ACHN (cell line): ENCODE measurements at regions not wholly inside any gene's neighbourhood (a gene's known extent, or its start where the extent isn't known, plus 50 kb on each side); places are given as distances from the start of the nearest gene placed in this dataset.

Experiments
- DNase-seq: peaks from one replicate; pipeline ENCODE4 v3.0.0-alpha.2; 2015
- in situ Hi-C: cut with HindIII; loops from 2 replicates; pipeline ENCODE4 v1.10.0; 2017; ENCODE audit warnings: low sequenced_read_pairs, low pct_ligation_motif_present, low pct_unique_long_range_greater_than_20kb

DNA sequence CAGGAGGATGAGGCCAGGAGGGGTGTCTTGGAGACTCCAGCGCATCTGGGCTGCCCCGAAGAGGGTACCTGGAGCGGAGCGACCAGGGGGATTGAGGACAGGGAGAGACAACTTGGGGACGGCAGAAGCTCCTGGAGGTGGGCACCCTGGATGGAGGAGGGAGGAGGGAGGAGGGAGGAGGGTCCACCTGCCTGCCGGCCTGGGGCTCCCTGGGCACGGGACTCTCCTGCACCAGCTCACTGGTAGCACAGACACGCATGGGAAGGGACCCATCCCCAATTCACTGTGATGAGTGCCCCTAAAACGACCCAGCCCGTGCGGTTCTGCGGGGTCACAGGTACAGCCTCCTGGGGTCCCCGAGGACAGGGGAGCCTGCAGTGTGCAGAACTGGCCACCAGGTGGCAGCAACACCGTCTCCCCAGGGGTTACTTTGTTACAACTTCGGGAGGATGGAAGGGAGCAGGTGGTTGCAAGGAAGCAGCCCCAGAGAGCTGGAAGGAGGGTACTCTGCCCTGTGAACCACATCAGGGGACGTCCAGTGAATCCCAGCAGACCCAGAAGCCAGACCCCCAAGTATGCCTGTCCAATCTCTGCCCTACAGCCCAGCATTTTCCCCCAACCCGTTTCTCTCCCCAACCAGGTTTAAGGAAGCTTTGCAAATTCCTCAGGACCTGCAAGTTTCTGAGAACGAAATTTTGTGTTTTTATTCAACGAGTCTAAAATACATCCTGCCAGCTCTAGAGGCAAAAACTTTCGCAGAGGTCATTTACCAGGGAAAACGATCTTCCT is 482.4 kb downstream of the NPHP4 start:
- in situ Hi-C loops = no loop called here
- DNase-seq = peak; percentile 27

DNA sequence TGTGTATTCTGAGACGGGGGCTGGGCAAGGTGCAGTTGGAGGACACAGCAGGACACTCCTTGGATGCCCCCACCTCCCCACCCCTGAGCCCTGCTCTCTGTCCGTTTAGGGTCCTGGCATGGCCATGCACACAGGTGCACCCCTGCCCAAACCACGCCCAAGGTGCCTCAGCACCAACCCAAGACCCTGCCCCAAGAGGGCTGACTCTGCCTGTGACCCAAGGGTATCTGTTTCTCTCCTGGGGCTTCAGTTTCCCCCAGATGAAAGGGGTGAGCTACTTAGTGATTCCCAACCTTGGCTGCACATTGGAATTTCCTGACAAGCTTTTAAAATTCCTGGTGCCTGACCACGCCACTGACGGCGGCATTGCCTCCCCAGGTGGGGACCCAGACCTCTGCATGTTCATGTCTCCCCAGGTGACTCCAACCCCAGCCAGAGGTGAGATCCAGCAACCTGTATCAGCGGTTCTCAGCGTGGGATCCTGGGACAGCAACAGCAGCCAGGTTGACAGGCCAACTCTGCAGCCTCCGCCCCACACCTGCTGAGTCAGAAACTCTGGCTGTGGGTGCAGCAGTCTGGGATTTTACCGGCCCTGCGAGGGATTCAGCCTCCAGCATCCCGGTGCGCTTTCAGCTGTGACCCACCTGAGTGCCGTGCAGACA is 483.4 kb downstream of the NPHP4 start:
- in situ Hi-C loops = no loop called here
- no peak for DNase-seq

DNA sequence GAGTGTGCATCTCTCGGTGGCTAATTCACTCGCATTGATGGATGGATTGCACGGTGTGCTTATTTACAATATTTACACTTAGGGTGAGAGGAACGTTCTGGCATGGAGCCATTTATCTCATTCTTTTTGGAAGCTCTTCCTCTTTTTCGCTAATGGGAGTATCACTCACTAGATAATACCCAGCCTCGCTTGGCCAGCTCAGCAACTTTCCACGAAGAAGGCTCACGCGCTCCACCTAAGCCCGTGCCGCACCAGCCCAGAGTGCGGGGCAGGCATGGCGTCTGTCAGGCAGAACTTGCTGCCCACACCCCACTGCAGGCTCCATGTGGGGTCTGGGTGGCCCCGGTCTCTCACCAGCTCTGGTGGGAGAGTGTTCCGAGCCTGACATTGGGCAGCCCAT is 484.9 kb downstream of the NPHP4 start:
- no peak for DNase-seq

DNA sequence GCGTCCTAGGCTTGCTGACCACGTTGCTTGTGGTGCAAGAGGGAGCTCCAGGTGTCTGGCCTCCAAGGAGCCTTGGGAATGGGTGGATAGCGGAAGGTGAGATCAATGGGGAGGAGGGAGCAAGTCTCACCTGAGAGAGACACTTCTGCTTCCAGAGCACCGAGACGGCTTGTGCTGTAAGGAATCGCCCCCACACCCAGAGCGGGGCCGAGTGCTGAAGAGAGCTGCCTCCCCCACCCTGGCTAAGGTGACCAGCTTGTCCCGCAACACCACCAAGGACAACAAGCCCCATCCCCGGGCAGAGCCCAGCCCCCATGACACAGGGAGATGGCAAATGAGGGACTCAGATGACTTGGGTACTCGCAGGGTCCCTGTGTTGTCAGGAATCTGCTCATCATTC is 485.6 kb downstream of the NPHP4 start:
- in situ Hi-C loops = no loop called here
- no peak for DNase-seq

More for the DNA sequence above, 484.9 kb downstream of the NPHP4 start:
- in situ Hi-C loops = no loop called here

DNA sequence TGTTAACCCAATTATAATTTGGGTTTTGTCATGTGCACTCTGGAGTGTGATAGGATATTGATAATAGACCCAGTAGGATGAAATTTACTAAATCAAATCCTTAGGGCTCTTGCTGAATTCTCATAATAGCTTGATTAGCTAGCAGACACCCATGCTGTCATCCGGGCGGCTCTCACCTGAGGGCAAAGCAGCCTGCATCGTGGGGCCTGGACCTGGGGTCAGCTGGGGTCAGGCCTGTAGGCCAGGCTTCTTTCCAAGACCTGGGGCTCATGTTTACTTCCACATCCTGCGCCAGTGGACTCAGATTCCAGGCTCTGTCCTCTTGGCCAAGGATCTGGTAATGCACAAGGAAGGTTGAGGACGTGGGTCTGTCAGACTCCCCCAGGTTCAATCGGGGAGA is 486.3 kb downstream of the NPHP4 start:
- in situ Hi-C loops = no loop called here
- DNase-seq = no peak

DNA sequence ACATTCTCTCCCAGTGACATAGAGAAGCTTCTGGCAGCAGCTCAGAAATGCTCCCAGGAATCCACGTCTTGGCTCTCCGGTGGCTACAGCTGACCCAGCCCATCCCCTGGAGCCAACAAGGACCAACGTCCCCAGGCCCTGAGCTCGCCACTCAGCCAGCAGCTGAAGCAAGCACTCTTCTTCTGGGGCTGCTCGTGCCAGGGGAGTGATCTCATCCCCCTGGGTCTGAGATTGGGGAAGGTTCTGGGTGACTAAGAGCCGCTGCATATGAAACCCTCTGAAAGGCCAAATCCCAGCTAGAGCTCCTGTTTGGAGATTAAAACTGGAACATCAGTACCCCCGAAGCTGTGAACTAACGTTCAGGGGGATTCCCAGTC is 487.9 kb downstream of the NPHP4 start:
- in situ Hi-C loops = no loop called here
- no peak for DNase-seq

DNA sequence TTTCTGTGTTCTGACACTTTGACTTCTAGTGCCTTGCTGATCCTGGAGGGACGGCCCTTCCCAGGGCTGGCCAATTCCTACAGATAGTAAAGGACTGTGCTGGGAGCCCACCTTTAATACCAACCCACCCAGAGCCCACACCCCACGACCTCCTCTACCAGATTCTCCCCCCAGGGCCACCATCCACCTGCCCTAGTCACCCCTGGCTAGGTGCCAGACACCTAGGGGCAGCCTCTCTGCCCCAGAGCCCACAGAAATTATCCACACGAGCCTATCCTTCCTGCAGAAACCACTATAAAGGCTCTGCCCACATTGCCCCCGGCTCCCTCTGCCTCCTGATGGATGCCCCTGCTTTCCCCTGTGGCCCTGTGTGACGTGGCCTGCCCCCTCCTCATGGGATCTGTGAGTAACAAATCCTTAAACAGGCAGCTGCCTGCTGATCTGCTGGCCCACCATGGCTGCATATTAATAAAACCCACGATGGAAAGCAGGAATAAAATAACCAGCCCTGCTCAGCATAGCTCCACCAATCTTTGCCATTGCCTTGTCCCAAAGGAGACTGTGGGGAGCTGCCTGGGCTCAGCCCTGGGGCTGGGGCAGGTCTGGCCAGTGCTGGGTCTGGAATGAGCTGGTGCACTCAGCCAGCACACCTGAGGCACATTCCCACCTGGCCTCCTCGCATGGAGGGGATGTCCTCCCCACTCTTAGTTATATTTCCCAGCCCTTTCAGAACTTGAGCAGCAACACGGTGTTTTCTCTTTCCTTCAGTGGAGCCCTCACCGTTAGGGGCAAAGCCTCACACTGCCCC is 488.5 kb downstream of the NPHP4 start:
- DNase-seq = no peak
- in situ Hi-C loops = no loop called here

DNA sequence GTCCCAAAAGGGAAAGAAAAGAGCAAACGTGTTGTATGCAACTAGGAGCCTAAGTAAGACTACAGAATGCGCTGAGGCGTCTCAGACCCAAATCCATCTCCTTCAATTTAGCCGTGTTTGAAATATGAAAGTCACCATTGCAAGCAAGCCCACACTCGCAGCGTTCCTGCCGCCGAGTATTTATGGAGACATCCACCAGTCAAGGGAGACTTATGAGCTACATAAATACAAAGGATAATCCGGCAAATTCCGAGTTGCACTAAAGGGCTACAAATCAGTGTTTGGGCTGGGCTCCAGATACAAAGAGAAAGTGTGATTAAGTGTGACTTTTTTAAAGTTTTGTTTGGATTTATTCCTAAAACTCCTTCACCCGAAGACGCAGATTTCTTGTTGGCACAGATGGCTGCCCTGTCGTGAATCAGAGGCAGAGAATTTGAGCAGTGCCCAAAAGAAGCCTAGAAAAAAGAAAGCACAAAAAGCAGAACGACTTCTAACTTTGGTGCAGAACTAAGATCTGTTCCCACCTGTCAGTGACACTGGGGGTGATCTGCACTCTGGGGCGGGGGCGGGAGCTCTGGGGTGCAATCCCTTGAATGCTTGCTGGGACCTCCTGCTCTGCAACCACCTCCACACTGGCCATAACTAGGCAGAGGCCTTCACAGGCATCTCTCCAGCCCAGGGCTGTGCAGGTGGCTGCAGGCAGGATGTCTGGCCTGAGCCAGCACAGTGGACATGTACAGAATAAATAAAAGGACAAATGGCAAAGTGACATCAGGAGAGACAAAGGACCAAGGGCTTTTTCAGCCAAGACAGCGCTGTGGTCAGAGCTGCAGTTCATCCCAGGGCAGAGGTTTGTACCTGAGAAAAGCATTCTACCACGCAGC is 489.7 kb downstream of the NPHP4 start:
- no peak for DNase-seq
- in situ Hi-C loops = no loop called here

DNA sequence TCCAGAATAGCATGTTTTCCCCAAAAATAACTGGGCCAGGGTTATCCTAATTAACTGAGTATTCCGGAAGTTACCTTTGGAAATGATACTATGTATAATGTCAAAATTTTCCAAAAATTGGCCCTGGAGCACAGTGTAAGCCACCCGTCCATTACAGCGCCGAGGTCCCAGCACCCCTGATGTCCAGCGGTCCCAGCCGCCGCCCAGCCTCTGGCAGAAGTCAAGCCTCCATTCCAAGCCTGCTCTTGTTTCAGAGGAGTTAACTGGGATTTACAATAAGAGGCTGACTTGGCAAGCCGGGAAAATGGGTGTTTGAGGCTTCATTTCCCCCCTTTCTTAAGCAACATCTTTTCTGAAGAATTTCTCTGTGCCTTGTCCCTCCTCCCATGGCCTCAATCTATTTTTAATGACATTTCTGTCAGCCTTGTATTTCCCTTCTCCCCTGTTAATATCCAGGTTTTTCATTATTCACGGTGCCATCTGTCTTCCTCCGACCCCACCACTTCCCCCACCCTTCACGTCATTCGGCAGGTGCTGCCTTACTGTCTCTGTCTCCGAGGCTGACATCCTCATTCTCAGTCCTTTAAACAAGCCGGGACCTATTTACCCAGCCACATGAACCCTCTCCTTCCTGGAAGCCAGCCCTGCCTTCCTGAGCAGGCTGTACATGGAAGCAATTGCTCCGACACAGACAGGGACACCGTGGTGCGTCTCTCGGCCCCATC is 490.9 kb downstream of the NPHP4 start:
- in situ Hi-C loops = no loop called here
- no peak for DNase-seq

DNA sequence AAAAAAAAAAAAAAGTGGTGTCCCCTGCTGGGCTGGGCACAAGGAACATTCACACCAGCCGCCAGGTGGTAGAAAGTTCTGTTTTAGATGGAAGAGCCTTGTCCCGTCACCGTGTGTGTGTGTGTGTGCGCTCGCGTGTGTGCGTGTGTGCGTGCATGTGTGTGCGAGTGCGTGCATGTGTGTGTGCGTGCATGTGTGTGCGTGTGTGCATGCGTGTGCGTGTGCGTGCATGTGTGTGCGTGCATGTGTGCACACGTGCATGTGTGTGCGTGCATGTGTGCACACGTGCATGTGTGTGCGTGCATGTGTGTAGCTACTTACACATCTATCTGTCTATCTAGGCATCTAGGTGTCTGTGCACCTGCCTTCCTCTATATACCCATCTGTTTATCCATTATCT is 491.7 kb downstream of the NPHP4 start:
- in situ Hi-C loops = no loop called here
- no peak for DNase-seq

DNA sequence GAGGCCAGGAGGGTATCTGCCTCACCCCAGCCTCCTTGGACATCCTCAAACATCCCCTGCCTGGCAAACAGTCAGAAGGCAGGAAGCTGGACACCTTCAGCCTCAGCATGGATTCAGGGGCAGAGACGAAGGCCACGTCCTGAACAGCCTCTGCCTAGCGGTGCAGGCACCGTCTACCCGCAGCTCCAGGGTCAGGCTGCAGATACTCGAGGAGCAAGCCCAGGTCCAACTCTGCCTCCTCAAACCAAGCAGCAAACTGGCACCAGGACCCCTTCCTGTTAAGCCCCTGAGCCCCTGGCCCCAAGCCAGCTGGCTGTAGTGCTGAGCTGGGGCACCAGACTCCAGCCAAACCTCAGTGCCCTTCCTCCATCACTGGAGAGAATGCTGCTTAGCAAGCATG is 494.7 kb downstream of the NPHP4 start:
- DNase-seq = no peak
- in situ Hi-C loops = no loop called here

DNA sequence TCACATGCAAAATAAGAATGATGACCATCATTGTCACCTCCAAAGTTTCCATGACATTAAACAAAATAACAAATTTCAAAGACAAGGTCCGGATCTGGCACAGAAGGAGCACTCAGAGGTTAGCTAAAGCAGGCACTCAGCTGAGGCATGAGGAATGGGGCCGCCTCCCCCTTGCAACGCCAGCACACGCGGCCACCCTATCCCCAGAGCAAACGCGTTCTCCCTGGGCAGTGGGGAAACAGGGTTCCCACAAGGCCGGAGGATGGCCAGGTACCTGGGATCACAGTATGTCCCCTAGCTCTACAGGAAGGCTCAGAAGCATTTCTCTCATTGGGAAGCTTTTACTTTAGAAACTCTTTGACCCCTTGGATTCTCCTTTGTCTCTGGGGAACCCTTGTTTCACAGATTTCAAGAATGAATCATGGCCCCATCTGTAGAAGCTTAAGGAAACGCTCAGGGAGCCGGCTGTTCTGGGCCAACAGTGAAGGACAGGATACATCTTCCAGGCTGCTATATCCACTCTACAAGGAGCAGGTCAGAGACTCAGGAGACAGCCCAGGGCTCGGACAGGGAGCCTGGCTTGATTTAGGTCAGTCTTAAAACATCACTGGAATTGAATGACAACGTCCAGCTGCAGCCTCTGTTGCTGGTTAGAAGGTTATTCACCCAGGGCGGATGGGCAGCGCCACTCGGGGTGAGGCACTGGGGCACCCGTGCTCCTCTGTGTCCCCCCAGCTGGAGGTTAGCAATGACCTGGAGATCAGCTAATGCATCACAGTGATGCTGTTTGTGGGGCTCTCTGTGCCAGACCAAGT is 496.4 kb downstream of the NPHP4 start:
- in situ Hi-C loops = no loop called here
- DNase-seq = no peak

DNA sequence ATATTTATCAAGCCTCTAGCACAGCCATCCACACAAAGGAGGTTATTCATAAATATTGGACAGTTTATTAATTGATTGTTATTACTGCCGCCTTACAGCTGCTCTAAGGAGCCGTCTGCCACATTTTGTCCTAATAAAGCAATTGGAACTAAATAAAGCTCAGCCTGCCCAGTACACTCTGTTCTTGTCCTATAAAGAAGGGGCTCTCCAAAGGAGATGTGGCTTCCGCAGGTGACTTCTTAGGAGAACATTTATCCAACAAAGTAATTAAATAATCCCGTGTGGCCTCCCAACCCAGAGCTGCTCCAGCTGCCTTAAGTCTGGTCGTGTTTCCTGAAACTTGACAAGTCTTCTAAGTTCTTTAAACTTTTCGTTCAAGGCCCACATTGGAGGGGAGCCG is 497.7 kb downstream of the NPHP4 start:
- in situ Hi-C loops = no loop called here
- no peak for DNase-seq

DNA sequence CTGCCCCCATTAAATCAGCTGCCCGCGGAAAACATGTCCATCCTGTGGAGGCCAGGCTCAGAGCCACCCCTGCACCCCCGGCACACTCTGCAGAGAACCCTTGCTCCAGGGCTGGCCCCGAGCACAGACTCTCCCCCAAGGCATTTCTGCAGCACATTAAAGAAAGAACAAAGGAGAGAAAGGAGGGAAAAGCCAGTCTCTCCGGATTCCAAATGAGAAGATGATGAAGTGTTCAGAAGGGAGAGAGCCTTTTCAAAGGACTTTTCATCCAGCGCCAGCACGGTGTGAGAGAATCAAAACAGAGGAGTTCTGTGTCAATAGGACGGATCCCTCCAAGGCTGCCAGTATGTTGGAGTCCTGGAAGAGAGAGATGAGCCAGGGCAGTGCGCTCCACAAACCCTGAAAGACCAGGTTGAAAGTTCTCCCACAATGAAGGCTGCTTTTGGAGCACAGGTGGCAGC is 498.3 kb downstream of the NPHP4 start:
- DNase-seq = no peak

DNA sequence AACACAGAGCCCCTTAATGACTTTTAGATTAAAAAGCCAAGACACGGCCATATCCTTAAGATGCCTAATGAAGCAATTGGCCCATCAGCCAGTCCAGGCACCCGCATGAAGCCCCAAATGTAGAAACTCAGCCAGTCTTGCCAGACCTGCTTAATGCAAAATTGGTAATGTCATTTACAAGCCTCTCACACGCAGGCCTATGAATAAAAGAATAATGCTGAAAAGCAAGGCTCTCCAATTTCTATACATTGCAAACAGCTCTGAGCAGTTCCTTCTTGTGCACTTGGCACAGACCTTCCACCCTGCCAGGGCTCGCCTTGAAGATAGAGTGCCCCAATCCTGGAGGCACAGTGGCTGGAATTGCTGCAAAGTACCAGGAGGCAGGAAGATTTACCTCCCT is 498.9 kb downstream of the NPHP4 start:
- in situ Hi-C loops = no loop called here
- no peak for DNase-seq

More for the DNA sequence above, 498.3 kb downstream of the NPHP4 start:
- in situ Hi-C loops = no loop called here

DNA sequence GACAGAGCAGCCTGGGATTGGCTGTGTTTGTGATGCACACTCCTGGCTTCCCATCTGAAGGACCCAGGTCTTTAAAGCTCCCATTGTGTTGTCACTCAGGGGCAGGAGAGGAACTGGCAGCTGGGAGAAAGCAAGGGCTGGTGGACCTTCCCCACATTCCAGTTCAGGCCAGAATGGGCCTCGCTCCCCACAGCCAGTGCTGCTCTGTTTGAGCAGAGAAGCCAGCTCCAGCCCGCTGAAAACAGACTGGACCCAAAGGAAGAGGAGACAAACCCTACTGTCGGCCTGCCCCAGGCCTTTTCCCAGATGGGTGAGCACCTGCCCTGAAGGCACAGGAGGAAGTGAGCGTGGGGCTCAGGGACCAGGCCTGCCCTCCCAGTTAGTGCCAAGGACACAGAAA is 499.4 kb downstream of the NPHP4 start:
- in situ Hi-C loops = no loop called here
- no peak for DNase-seq

DNA sequence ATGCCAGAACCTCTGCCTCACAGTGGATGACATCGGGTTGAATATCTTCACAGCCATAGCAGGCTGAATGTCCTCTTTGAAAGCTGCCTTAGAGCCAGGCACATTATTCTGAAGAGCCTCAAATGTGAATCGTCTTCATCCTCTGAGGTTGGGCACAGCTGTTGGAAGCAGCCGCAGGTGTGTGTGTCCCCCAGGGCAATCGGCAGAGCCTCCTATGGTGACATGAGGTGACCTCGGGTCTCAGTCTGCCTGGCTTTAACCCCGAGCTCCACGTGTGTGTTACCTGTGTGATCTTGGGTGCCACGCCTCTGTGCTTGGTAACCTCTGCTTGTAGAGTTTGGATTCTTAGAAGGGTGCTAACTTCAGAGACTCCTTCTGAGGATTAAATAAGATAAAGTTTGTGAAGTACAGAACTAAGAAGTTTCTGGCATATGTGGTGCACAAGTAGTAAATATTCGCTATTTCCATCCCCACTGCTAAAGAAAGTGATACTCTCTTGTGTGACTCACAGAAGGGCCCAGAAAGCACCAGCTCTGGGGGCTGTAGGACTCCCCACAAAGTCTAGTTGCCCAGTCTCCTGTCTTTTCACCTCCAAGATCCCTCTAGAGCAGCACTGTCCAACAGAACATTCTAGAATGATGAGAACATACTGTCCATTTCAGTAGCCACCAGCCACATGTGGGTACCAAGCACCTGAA is 500.9 kb downstream of the NPHP4 start:
- in situ Hi-C loops = no loop called here
- no peak for DNase-seq
